ENCODE measurements at regions not wholly inside any gene's neighbourhood (a gene's known extent, or its start where the extent isn't known, plus 50 kb on each side); places are given as distances from the start of the nearest gene placed in this dataset.

DNA sequence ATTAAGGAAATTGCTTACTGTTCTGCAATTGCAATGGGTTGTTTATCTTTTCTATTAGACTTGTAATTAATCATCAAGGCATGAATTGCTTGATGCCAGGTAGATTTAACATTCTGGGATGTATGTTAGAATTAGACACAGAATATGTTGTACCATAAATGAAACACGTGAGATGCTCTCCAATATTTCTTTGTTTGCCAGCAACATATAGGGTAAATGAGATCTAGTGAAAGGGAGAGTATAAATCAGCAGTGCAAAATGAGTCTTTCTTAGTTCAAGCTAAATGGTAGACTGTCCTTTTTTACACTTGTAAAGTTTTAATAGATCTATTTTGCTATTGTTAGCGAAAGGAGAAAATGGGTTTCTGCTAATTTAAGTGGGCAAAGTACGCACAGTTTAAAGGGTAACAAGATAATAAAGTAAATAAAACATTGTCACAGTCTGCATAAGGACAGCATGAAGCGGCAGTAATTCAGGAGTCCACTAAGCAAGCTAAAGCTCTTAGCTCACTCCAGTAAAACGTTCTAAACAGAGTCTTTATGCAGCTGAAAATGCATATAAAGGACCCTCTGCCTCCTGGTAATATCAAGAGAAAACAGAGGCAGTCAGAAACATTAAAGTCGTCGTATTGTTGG lies 1137.1 kb downstream of the OLFM4 start:
- Histone ChIP-seq H3K27me3 (no peaks in the 10 kb centered on the region), H3K9me3 (replicated peaks in 1 of 3) (no peaks in the 10 kb centered on the region), H3K36me3 (replicated peaks in 1 of 2) (no peaks in the 10 kb centered on the region), H3K4me1 (replicated peaks in 1 of 2) (no peaks in the 10 kb centered on the region), H3K27ac (no peak overlapping the region), H3K4me3 (no peak overlapping the region)
- intact Hi-C loops (cut with DNase I), result no loop called here
- DNase-seq, result no peak
- WGBS, 4 donors, result 58 to 65% (median 62%) methylated on average over 7 of the region's 7 CpGs
- TF ChIP-seq POLR2A (IDR thresholded peaks at IDR 0.05), result no peak
- TF ChIP-seq, protein P1, sequence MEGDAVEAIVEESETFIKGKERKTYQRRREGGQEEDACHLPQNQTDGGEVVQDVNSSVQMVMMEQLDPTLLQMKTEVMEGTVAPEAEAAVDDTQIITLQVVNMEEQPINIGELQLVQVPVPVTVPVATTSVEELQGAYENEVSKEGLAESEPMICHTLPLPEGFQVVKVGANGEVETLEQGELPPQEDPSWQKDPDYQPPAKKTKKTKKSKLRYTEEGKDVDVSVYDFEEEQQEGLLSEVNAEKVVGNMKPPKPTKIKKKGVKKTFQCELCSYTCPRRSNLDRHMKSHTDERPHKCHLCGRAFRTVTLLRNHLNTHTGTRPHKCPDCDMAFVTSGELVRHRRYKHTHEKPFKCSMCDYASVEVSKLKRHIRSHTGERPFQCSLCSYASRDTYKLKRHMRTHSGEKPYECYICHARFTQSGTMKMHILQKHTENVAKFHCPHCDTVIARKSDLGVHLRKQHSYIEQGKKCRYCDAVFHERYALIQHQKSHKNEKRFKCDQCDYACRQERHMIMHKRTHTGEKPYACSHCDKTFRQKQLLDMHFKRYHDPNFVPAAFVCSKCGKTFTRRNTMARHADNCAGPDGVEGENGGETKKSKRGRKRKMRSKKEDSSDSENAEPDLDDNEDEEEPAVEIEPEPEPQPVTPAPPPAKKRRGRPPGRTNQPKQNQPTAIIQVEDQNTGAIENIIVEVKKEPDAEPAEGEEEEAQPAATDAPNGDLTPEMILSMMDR (IDR thresholded peaks at IDR 0.05), result no peak

DNA sequence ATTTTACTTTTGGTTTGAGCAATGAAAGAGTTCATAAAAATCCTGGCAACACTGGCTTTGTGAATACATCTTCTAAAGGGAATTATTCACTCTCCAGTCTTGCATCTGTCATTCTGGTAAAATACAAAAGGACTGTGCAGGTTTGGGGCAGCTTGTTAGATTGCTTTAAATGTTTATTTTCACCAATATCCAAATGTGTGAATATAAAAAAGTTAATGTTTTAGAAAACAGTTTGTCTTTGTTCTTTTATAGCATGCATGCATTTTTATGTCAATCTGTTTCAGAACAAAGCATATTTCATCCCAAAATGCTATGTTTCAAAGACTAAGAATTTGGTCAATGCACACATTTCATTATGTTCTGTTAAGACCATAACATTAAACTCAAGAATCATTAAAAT lies 1145.4 kb downstream of the OLFM4 start:
- Histone ChIP-seq H3K4me1 (replicated peaks in 1 of 2) (no peaks in the 10 kb centered on the region), H3K4me3 (no peak overlapping the region), H3K27me3 (no peaks in the 10 kb centered on the region), H3K36me3 (replicated peaks in 1 of 2) (no peaks in the 10 kb centered on the region), H3K9me3 (replicated peaks in 1 of 3) (no peaks in the 10 kb centered on the region), H3K27ac (no peak overlapping the region)
- intact Hi-C loops (cut with DNase I), result no loop called here
- TF ChIP-seq, protein P1 (IDR thresholded peaks at IDR 0.05), result no peak
- TF ChIP-seq POLR2A (IDR thresholded peaks at IDR 0.05), result no peak
- no peak for DNase-seq

DNA sequence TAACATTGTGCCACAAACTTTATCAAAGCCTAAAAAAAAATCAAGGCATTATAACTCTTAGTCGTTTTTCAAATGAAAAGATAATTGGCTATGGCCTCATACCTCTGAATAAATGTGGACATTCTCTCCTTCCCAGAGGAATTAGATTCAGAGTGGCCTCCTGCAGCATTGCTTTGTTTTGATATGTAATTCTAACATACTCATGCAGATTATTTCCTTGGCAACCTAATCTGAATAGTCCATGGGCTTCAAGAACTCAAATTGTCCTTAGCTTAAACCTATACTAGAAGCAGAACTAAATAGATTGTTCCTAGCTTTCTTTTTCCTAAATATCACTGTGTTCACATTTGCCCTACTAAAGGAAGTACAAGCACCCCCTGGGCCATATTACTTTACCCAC lies 1146.9 kb downstream of the OLFM4 start:
- Histone ChIP-seq H3K27ac (no peak overlapping the region), H3K36me3 (replicated peaks in 1 of 2) (no peaks in the 10 kb centered on the region), H3K4me3 (no peak overlapping the region), H3K4me1 (replicated peaks in 1 of 2) (no peaks in the 10 kb centered on the region), H3K27me3 (no peaks in the 10 kb centered on the region), H3K9me3 (replicated peaks in 1 of 3) (no peaks in the 10 kb centered on the region)
- intact Hi-C loops (cut with DNase I), result no loop called here
- TF ChIP-seq, protein P1 (IDR thresholded peaks at IDR 0.05), result no peak
- TF ChIP-seq POLR2A (IDR thresholded peaks at IDR 0.05), result no peak
- 37 to 50% (median 45%) methylated on average over 1 of the region's 1 CpG for WGBS, 4 donors
- no peak for DNase-seq

DNA sequence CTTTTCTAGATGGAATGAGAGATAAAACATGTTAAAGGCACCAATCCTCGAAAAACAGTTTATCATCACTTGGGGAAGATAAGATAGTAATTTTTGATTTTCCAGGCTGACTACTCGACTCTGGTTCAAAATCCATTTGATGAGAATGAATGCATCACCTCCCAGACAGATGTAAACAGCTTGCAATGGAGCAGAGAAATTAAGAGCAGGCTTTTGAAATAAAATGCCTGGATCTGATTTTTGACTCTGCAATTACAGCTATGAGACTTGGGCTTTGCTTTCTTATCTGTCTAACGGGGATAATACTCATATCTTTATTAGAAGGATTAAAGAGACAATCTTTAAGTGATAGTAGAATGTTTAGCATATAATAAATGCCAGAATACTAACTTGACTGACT lies 1148.9 kb downstream of the OLFM4 start:
- H3K27ac ChIP-seq, result no peak overlapping the region
- WGBS, 4 donors, result 57 to 63% (median 58%) methylated on average over 3 of the region's 3 CpGs
- H3K36me3 ChIP-seq (replicated peaks in 1 of 2), result no peaks in the 10 kb centered on the region
- no peak for TF ChIP-seq POLR2A (IDR thresholded peaks at IDR 0.05)
- TF ChIP-seq, protein P1 (IDR thresholded peaks at IDR 0.05), result no peak
- H3K9me3 ChIP-seq (replicated peaks in 1 of 3), result no peaks in the 10 kb centered on the region
- H3K27me3 ChIP-seq, result no peaks in the 10 kb centered on the region
- no peak overlapping the region for H3K4me3 ChIP-seq
- intact Hi-C loops (cut with DNase I), result no loop called here
- no peak for DNase-seq
- no peaks in the 10 kb centered on the region for H3K4me1 ChIP-seq (replicated peaks in 1 of 2)
